GM23338 (cell line): ENCODE measurements at regions not wholly inside any gene's neighbourhood (a gene's known extent, or its start where the extent isn't known, plus 50 kb on each side); places are given as distances from the start of the nearest gene placed in this dataset.

Source experiments
- ATAC-seq: fragments of 200-7000 bp; cut with Tn5 transposase; 3 replicates; pipeline ENCODE4 v1.9.1; 2020
- DNase-seq: peaks from one replicate; pipeline ENCODE4 v3.0.0-alpha.2; 2015; ENCODE audit warnings: low spot score
- H2AFZ ChIP-seq: fragments of 200-600 bp; sonication (generic); 2 replicates; pipeline ENCODE4 v1.8.0; 2016; ENCODE audit warnings: antibody characterized with exemption, mild to moderate bottlenecking, moderate library complexity
- H3F3A ChIP-seq: fragments of 200-600 bp; sonication (generic); replicated peaks from 2 replicates; pipeline ENCODE4 v1.8.0; 2017; ENCODE audit warnings: antibody characterized with exemption, mixed run types, low read depth
- H3K27ac ChIP-seq: fragments of 200-600 bp; sonication (generic); 2 replicates; pipeline ENCODE4 v1.6.1; 2016; ENCODE audit warnings: low read depth
- H3K27me3 ChIP-seq: fragments of 200-600 bp; sonication (generic); 2 replicates; pipeline ENCODE4 v1.8.0; 2016; ENCODE audit warnings: mild to moderate bottlenecking, mixed run types, moderate library complexity; ENCODE audit not compliant: insufficient read depth
- H3K36me3 ChIP-seq: fragments of 200-600 bp; sonication (generic); 2 replicates; pipeline ENCODE4 v1.8.0; 2016; ENCODE audit warnings: mild to moderate bottlenecking; ENCODE audit not compliant: insufficient read depth
- H3K4me1 ChIP-seq: fragments of 200-600 bp; sonication (generic); 2 replicates; pipeline ENCODE4 v1.8.0; 2016; ENCODE audit warnings: mild to moderate bottlenecking, moderate library complexity; ENCODE audit not compliant: insufficient read depth
- H3K4me2 ChIP-seq: fragments of 200-600 bp; sonication (generic); 2 replicates; pipeline ENCODE4 v1.7.1; 2017; ENCODE audit warnings: mixed run types
- H3K4me3 ChIP-seq: fragments of 200-600 bp; sonication (generic); 2 replicates; pipeline ENCODE4 v1.6.1; 2016; ENCODE audit warnings: mixed run types
- H3K79me2 ChIP-seq: fragments of 200-600 bp; sonication (generic); replicated peaks from 2 replicates; pipeline ENCODE4 v1.8.0; 2017; ENCODE audit warnings: mild to moderate bottlenecking; ENCODE audit not compliant: insufficient read depth
- H3K9me2 ChIP-seq: fragments of 200-600 bp; sonication (generic); 2 replicates; pipeline ENCODE4 v1.8.0; 2017; ENCODE audit not compliant: insufficient read depth
- H4K20me1 ChIP-seq: fragments of 200-600 bp; sonication (generic); replicated peaks from 2 replicates; pipeline ENCODE4 v1.8.0; 2017; ENCODE audit warnings: mild to moderate bottlenecking; ENCODE audit not compliant: insufficient read depth
- H3K27ac Mint-ChIP-seq: 2 replicates; pipeline ENCODE4 v1.8.0; 2020; ENCODE audit warnings: inconsistent platforms, mild to moderate bottlenecking, moderate library complexity, mixed read lengths
- H3K27me3 Mint-ChIP-seq: 3 replicates; pipeline ENCODE4 v1.8.0; 2022; ENCODE audit warnings: low read depth, mild to moderate bottlenecking, moderate library complexity, mixed read lengths, inconsistent platforms; ENCODE audit not compliant: insufficient read depth, poor library complexity
- H3K36me3 Mint-ChIP-seq: 3 replicates; pipeline ENCODE4 v1.8.0; 2021; ENCODE audit warnings: low read depth, mild to moderate bottlenecking, inconsistent platforms, moderate library complexity, mixed read lengths
- H3K4me1 Mint-ChIP-seq: 3 replicates; pipeline ENCODE4 v1.8.0; 2020; ENCODE audit warnings: mild to moderate bottlenecking, inconsistent platforms, mixed read lengths
- H3K4me3 Mint-ChIP-seq: 3 replicates; pipeline ENCODE4 v1.8.0; 2021; ENCODE audit warnings: moderate library complexity, mild to moderate bottlenecking, inconsistent platforms, mixed read lengths
- H3K9me3 Mint-ChIP-seq: 3 replicates; pipeline ENCODE4 v1.8.0; 2020; ENCODE audit warnings: moderate library complexity, mild to moderate bottlenecking, inconsistent platforms, mixed read lengths
- CREB1 ChIP-seq: fragments of 250-450 bp; sonication (Bioruptor Pico); IDR thresholded peaks from 2 replicates; pipeline ENCODE4 v1.5.0; 2020; ENCODE audit warnings: low read depth, mild to moderate bottlenecking, moderate library complexity
- EZH2 ChIP-seq: fragments of 200-600 bp; sonication (generic); IDR thresholded peaks from one replicate; pipeline ENCODE4 v1.8.0; 2017; ENCODE audit warnings: antibody characterized with exemption, mild to moderate bottlenecking, low read depth; ENCODE audit not compliant: unreplicated experiment
- EZH2phosphoT487 ChIP-seq: fragments of 200-600 bp; sonication (generic); IDR thresholded peaks from one replicate; pipeline ENCODE4 v1.8.1; 2018; ENCODE audit warnings: antibody characterized with exemption; ENCODE audit not compliant: unreplicated experiment
- JUNB ChIP-seq: IDR thresholded peaks from one replicate; pipeline ENCODE4 v1.6.1; 2016; ENCODE audit warnings: antibody characterized with exemption; ENCODE audit not compliant: unreplicated experiment
- NANOG ChIP-seq: IDR thresholded peaks from 2 replicates; pipeline ENCODE4 v1.6.1; 2016; ENCODE audit warnings: antibody characterized with exemption, borderline replicate concordance
- POLR2AphosphoS5 ChIP-seq: IDR thresholded peaks from 2 replicates; pipeline ENCODE4 v1.6.1; 2016; ENCODE audit warnings: antibody characterized with exemption, low read depth
- STAT1 ChIP-seq: IDR thresholded peaks from one replicate; pipeline ENCODE4 v1.6.1; 2016; ENCODE audit warnings: antibody characterized with exemption; ENCODE audit not compliant: unreplicated experiment
- ZNF114 ChIP-seq: fragments of 250-450 bp; sonication (Bioruptor Pico); IDR thresholded peaks from 2 replicates; pipeline ENCODE4 v1.5.0; 2020; ENCODE audit warnings: mild to moderate bottlenecking, moderate library complexity
- ZNF331 ChIP-seq: fragments of 250-450 bp; sonication (Bioruptor Pico); IDR thresholded peaks from 2 replicates; pipeline ENCODE4 v1.5.0; 2020; ENCODE audit warnings: low read depth, mild to moderate bottlenecking, moderate library complexity
- TF ChIP-seq, protein P1 (sequence below), 2 experiments: fragments of 200-600 bp in 1 of 2; sonication (generic) in 1 of 2; conservative IDR thresholded peaks; 2 replicates each; pipeline versions ENCODE4 v1.5.1 to v1.6.1; 2016 to 2017; ENCODE audit warnings: antibody characterized with exemption in 2 of 2, low read depth in 2 of 2, mild to moderate bottlenecking in 2 of 2, moderate library complexity in 1 of 2
- TF ChIP-seq, protein P2 (sequence below): IDR thresholded peaks from 2 replicates; pipeline ENCODE4 v1.6.1; 2016; ENCODE audit warnings: antibody characterized with exemption
- TF ChIP-seq, protein P3 (sequence below): fragments of 250-450 bp; sonication (Bioruptor Pico); IDR thresholded peaks from 2 replicates; pipeline ENCODE4 v1.5.0; 2020; ENCODE audit warnings: mild to moderate bottlenecking, moderate library complexity
- TF ChIP-seq, protein P4 (sequence below): IDR thresholded peaks from one replicate; pipeline ENCODE4 v1.6.1; 2018; ENCODE audit warnings: antibody characterized with exemption; ENCODE audit not compliant: unreplicated experiment

DNA sequence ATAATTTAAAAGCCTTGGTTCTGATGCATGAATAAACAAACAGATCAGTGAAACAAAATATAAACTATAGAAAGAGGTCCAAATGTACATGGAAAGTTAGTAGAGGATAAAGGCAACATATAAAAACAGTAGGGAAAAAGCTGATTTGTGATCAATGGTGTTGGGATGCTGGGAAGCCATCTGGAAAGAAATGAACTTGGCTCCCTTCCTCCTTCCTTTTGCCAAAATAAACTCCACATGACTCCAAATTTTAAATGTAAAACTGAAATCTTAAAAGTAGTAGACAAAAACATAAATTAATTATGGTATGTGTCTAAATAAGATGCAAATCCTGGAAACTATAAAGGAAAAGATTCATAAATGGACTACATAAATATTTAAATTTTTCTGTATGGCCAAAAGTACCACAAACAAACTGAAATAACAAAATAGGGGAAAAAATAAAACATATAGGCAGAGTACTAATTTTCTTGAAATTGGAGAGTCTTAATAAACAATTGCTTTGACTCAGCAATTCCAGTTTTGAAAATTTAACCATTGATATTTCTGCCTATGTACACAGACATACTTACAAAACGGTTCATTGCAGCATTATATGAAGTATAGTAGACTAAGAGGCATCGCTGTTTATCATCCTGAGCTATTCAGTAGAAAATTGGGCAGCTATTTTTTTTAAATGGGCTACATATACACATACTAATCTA, 77.0 kb upstream of the TRIM24 start:
- Mint-ChIP-seq H3K4me3 (no peak overlapping the region), H3K27ac (no peak overlapping the region), H3K9me3 (peaks cover 10% of the 10 kb centered on the region), H3K4me1 (no peaks in the 10 kb centered on the region), H3K36me3 (peaks cover 11% of the 10 kb centered on the region), H3K27me3 (no peaks in the 10 kb centered on the region)
- no peak overlapping the region for H3K27ac ChIP-seq
- ATAC-seq (no peak), DNase-seq (no peak)
- H3K4me3 ChIP-seq = no peak overlapping the region
- H3K4me2 ChIP-seq = no peak overlapping the region
- H3K9me2 ChIP-seq = no peaks in the 10 kb centered on the region
- H3K36me3 ChIP-seq = no peaks in the 10 kb centered on the region
- H3K27me3 ChIP-seq = no peaks in the 10 kb centered on the region
- H4K20me1 ChIP-seq = no peaks in the 10 kb centered on the region
- no peak overlapping the region for H2AFZ ChIP-seq
- TF ChIP-seq ZNF331 (CRISPR knock-in tag) (no peak), ZNF114 (CRISPR knock-in tag) (no peak), STAT1 (no peak), EZH2phosphoT487 (no peak), CREB1 (CRISPR knock-in tag) (no peak), JUNB (no peak), NANOG (no peak), POLR2AphosphoS5 (no peak), EZH2 (no peak)
- TF ChIP-seq, protein P1, sequence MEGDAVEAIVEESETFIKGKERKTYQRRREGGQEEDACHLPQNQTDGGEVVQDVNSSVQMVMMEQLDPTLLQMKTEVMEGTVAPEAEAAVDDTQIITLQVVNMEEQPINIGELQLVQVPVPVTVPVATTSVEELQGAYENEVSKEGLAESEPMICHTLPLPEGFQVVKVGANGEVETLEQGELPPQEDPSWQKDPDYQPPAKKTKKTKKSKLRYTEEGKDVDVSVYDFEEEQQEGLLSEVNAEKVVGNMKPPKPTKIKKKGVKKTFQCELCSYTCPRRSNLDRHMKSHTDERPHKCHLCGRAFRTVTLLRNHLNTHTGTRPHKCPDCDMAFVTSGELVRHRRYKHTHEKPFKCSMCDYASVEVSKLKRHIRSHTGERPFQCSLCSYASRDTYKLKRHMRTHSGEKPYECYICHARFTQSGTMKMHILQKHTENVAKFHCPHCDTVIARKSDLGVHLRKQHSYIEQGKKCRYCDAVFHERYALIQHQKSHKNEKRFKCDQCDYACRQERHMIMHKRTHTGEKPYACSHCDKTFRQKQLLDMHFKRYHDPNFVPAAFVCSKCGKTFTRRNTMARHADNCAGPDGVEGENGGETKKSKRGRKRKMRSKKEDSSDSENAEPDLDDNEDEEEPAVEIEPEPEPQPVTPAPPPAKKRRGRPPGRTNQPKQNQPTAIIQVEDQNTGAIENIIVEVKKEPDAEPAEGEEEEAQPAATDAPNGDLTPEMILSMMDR (conservative IDR thresholded peaks at IDR 0.05; ENCODE audit: low read depth in 2 of 2) = no peak
- TF ChIP-seq, protein P2, sequence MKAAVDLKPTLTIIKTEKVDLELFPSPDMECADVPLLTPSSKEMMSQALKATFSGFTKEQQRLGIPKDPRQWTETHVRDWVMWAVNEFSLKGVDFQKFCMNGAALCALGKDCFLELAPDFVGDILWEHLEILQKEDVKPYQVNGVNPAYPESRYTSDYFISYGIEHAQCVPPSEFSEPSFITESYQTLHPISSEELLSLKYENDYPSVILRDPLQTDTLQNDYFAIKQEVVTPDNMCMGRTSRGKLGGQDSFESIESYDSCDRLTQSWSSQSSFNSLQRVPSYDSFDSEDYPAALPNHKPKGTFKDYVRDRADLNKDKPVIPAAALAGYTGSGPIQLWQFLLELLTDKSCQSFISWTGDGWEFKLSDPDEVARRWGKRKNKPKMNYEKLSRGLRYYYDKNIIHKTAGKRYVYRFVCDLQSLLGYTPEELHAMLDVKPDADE = no peak
- TF ChIP-seq, protein P3, sequence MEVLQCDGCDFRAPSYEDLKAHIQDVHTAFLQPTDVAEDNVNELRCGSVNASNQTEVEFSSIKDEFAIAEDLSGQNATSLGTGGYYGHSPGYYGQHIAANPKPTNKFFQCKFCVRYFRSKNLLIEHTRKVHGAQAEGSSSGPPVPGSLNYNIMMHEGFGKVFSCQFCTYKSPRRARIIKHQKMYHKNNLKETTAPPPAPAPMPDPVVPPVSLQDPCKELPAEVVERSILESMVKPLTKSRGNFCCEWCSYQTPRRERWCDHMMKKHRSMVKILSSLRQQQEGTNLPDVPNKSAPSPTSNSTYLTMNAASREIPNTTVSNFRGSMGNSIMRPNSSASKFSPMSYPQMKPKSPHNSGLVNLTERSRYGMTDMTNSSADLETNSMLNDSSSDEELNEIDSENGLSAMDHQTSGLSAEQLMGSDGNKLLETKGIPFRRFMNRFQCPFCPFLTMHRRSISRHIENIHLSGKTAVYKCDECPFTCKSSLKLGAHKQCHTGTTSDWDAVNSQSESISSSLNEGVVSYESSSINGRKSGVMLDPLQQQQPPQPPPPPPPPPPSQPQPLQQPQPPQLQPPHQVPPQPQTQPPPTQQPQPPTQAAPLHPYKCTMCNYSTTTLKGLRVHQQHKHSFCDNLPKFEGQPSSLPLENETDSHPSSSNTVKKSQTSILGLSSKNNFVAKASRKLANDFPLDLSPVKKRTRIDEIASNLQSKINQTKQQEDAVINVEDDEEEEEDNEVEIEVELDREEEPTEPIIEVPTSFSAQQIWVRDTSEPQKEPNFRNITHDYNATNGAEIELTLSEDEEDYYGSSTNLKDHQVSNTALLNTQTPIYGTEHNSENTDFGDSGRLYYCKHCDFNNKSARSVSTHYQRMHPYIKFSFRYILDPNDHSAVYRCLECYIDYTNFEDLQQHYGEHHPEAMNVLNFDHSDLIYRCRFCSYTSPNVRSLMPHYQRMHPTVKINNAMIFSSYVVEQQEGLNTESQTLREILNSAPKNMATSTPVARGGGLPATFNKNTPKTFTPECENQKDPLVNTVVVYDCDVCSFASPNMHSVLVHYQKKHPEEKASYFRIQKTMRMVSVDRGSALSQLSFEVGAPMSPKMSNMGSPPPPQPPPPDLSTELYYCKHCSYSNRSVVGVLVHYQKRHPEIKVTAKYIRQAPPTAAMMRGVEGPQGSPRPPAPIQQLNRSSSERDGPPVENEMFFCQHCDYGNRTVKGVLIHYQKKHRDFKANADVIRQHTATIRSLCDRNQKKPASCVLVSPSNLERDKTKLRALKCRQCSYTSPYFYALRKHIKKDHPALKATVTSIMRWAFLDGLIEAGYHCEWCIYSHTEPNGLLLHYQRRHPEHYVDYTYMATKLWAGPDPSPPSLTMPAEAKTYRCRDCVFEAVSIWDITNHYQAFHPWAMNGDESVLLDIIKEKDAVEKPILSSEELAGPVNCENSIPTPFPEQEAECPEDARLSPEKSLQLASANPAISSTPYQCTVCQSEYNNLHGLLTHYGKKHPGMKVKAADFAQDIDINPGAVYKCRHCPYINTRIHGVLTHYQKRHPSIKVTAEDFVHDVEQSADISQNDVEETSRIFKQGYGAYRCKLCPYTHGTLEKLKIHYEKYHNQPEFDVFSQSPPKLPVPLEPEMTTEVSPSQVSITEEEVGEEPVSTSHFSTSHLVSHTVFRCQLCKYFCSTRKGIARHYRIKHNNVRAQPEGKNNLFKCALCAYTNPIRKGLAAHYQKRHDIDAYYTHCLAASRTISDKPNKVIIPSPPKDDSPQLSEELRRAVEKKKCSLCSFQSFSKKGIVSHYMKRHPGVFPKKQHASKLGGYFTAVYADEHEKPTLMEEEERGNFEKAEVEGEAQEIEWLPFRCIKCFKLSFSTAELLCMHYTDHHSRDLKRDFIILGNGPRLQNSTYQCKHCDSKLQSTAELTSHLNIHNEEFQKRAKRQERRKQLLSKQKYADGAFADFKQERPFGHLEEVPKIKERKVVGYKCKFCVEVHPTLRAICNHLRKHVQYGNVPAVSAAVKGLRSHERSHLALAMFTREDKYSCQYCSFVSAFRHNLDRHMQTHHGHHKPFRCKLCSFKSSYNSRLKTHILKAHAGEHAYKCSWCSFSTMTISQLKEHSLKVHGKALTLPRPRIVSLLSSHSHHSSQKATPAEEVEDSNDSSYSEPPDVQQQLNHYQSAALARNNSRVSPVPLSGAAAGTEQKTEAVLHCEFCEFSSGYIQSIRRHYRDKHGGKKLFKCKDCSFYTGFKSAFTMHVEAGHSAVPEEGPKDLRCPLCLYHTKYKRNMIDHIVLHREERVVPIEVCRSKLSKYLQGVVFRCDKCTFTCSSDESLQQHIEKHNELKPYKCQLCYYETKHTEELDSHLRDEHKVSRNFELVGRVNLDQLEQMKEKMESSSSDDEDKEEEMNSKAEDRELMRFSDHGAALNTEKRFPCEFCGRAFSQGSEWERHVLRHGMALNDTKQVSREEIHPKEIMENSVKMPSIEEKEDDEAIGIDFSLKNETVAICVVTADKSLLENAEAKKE (CRISPR knock-in tag) = no peak
- TF ChIP-seq, protein P4, sequence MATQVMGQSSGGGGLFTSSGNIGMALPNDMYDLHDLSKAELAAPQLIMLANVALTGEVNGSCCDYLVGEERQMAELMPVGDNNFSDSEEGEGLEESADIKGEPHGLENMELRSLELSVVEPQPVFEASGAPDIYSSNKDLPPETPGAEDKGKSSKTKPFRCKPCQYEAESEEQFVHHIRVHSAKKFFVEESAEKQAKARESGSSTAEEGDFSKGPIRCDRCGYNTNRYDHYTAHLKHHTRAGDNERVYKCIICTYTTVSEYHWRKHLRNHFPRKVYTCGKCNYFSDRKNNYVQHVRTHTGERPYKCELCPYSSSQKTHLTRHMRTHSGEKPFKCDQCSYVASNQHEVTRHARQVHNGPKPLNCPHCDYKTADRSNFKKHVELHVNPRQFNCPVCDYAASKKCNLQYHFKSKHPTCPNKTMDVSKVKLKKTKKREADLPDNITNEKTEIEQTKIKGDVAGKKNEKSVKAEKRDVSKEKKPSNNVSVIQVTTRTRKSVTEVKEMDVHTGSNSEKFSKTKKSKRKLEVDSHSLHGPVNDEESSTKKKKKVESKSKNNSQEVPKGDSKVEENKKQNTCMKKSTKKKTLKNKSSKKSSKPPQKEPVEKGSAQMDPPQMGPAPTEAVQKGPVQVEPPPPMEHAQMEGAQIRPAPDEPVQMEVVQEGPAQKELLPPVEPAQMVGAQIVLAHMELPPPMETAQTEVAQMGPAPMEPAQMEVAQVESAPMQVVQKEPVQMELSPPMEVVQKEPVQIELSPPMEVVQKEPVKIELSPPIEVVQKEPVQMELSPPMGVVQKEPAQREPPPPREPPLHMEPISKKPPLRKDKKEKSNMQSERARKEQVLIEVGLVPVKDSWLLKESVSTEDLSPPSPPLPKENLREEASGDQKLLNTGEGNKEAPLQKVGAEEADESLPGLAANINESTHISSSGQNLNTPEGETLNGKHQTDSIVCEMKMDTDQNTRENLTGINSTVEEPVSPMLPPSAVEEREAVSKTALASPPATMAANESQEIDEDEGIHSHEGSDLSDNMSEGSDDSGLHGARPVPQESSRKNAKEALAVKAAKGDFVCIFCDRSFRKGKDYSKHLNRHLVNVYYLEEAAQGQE = no peak
- no peaks in the 10 kb centered on the region for H3K4me1 ChIP-seq
- H3K79me2 ChIP-seq = no peaks in the 10 kb centered on the region
- H3F3A ChIP-seq = no peaks in the 10 kb centered on the region
